SW 1271 (cell line): ENCODE measurements at regions not wholly inside any gene's neighbourhood (a gene's known extent, or its start where the extent isn't known, plus 50 kb on each side); places are given as distances from the start of the nearest gene placed in this dataset.

Source experiments
- DNase-seq, 2 experiments: peaks; one replicate each; lab custom pipeline; 2025; lab: John Stamatoyannopoulos, UW

GRCh38 chr5:28165096-28165495 is 1126.7 kb upstream of the CDH9 start:
- no peak for DNase-seq

GRCh38 chr5:28164568-28164967 is 1126.2 kb upstream of the CDH9 start:
- no peak for DNase-seq

- no peak for DNase-seq
Observed at GRCh38 chr5:28156981-28157380, 1118.6 kb upstream of the CDH9 start.

- no peak for DNase-seq
Observed at GRCh38 chr5:28143519-28143918, 1105.1 kb upstream of the CDH9 start.

GRCh38 chr5:28132151-28132550 is 1093.8 kb upstream of the CDH9 start:
- DNase-seq, result no peak

GRCh38 chr5:28117691-28118090 is 1079.3 kb upstream of the CDH9 start:
- no peak for DNase-seq

- no peak for DNase-seq
Observed at GRCh38 chr5:28117273-28117672, 1078.9 kb upstream of the CDH9 start.

GRCh38 chr5:28110781-28111180 is 1072.4 kb upstream of the CDH9 start:
- no peak for DNase-seq

- no peak for DNase-seq
Observed at GRCh38 chr5:28104080-28104479, 1065.7 kb upstream of the CDH9 start.

GRCh38 chr5:28084069-28084468 is 1045.7 kb upstream of the CDH9 start:
- no peak for DNase-seq

- DNase-seq, result no peak
Observed at GRCh38 chr5:28082610-28083009, 1044.2 kb upstream of the CDH9 start.

- DNase-seq, result no peak
Observed at GRCh38 chr5:28077291-28078240, 1039.2 kb upstream of the CDH9 start.

GRCh38 chr5:28066856-28067255 is 1028.5 kb upstream of the CDH9 start:
- DNase-seq, result no peak

GRCh38 chr5:28065656-28066055 is 1027.3 kb upstream of the CDH9 start:
- no peak for DNase-seq

- no peak for DNase-seq
Observed at GRCh38 chr5:28046596-28046995, 1008.2 kb upstream of the CDH9 start.

- DNase-seq, result no peak
Observed at GRCh38 chr5:28027851-28028250, 989.5 kb upstream of the CDH9 start.

- DNase-seq, result no peak
Observed at GRCh38 chr5:28017178-28017577, 978.8 kb upstream of the CDH9 start.

- DNase-seq, result peak in 1 of 2 experiments; percentile 22
Observed at GRCh38 chr5:28014779-28015178, 976.4 kb upstream of the CDH9 start.

- no peak for DNase-seq
Observed at GRCh38 chr5:28012538-28012937, 974.2 kb upstream of the CDH9 start.

GRCh38 chr5:28009576-28009975 is 971.2 kb upstream of the CDH9 start:
- no peak for DNase-seq

- no peak for DNase-seq
Observed at GRCh38 chr5:27996665-27997064, 958.3 kb upstream of the CDH9 start.

GRCh38 chr5:27995867-27996266 is 957.5 kb upstream of the CDH9 start:
- DNase-seq, result no peak

- no peak for DNase-seq
Observed at GRCh38 chr5:27978322-27978721, 939.9 kb upstream of the CDH9 start.

- no peak for DNase-seq
Observed at GRCh38 chr5:27969157-27969556, 930.8 kb upstream of the CDH9 start.
